COR-L47 (cell line): ENCODE measurements at regions not wholly inside any gene's neighbourhood (a gene's known extent, or its start where the extent isn't known, plus 50 kb on each side); places are given as distances from the start of the nearest gene placed in this dataset.

Experiments
- DNase-seq: peaks from one replicate; lab custom pipeline; 2025; lab: John Stamatoyannopoulos, UW

GRCh38 chr5:173802670-173803165 is 85.4 kb upstream of the CPEB4 start:
- DNase-seq: no peak

- DNase-seq: no peak
These were observed 83.6 kb upstream of the CPEB4 start for GRCh38 chr5:173804579-173804978.

GRCh38 chr5:173806270-173807035 is 81.7 kb upstream of the CPEB4 start:
- no peak for DNase-seq

GRCh38 chr5:173807181-173807655 is 80.9 kb upstream of the CPEB4 start:
- no peak for DNase-seq

GRCh38 chr5:173808079-173808808 is 79.9 kb upstream of the CPEB4 start:
- DNase-seq: no peak

GRCh38 chr5:173809014-173809413 is 79.1 kb upstream of the CPEB4 start:
- no peak for DNase-seq

GRCh38 chr5:173812811-173813550 is 75.2 kb upstream of the CPEB4 start:
- DNase-seq: no peak

GRCh38 chr5:173814053-173814452 is 74.1 kb upstream of the CPEB4 start:
- no peak for DNase-seq

- no peak for DNase-seq
These were observed 72.6 kb upstream of the CPEB4 start for GRCh38 chr5:173815571-173815970.

GRCh38 chr5:173816728-173817127 is 71.4 kb upstream of the CPEB4 start:
- DNase-seq: no peak

- DNase-seq: no peak
These were observed 70.6 kb upstream of the CPEB4 start for GRCh38 chr5:173817561-173817960.

- no peak for DNase-seq
These were observed 68.6 kb upstream of the CPEB4 start for GRCh38 chr5:173819521-173819920.

- DNase-seq: no peak
These were observed 64.9 kb upstream of the CPEB4 start for GRCh38 chr5:173823274-173823644.

- no peak for DNase-seq
These were observed 64.2 kb upstream of the CPEB4 start for GRCh38 chr5:173823721-173824567.

- no peak for DNase-seq
These were observed 62.8 kb upstream of the CPEB4 start for GRCh38 chr5:173825215-173825865.

GRCh38 chr5:173826086-173826427 is 62.1 kb upstream of the CPEB4 start:
- no peak for DNase-seq

GRCh38 chr5:173826428-173827350 is 61.5 kb upstream of the CPEB4 start:
- no peak for DNase-seq

- DNase-seq: no peak
These were observed 59.2 kb upstream of the CPEB4 start for GRCh38 chr5:173828952-173829351.

GRCh38 chr5:173829826-173830225 is 58.3 kb upstream of the CPEB4 start:
- DNase-seq: no peak

- DNase-seq: no peak
These were observed 57.7 kb upstream of the CPEB4 start for GRCh38 chr5:173830421-173830820.
